Stomach (tissue), 4 donors: ENCODE measurements at regions not wholly inside any gene's neighbourhood (a gene's known extent, or its start where the extent isn't known, plus 50 kb on each side); places are given as distances from the start of the nearest gene placed in this dataset.

Experiments used
- POLR2A ChIP-seq, 4 donors: fragments of 450-650 bp; IDR thresholded peaks; one replicate each; pipeline ENCODE4 v1.6.1; 2016; ENCODE audit warnings: antibody characterized with exemption in 4 of 4, control low read depth in 2 of 4, mild to moderate bottlenecking in 1 of 4, moderate library complexity in 1 of 4
- TF ChIP-seq, protein P1 (sequence below), 7 experiments: fragments of 450-650 bp in 4 of 7; fragments of 200-600 bp in 3 of 7; sonication (generic) in 3 of 7; IDR thresholded peaks; one replicate each; pipeline ENCODE4 v1.5.1; 2016 to 2019; ENCODE audit warnings: antibody characterized with exemption in 7 of 7, control low read depth in 2 of 7, mild to moderate bottlenecking in 1 of 7

DNA sequence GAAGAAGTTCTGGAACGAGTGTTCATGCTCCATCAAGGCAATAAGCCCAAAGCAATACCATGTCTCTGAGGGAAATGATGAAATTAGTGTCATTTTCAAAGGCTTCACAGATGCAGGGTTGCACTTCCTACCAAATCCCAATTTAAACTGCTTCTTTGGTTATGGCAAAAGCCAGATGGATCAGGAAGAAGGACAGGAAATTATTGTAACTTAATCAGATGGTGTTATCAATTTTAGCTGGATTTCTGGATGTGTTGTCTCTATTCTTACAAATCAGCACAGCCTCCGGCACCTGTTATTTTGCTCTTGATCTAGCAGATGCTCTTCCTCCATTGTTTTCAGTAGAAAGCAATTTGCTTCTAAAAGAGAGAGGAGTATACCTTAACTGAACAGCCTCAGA lies 693.4 kb downstream of the SOCS6 start:
- TF ChIP-seq POLR2A (IDR thresholded peaks at IDR 0.05): no peak
- TF ChIP-seq, protein P1, sequence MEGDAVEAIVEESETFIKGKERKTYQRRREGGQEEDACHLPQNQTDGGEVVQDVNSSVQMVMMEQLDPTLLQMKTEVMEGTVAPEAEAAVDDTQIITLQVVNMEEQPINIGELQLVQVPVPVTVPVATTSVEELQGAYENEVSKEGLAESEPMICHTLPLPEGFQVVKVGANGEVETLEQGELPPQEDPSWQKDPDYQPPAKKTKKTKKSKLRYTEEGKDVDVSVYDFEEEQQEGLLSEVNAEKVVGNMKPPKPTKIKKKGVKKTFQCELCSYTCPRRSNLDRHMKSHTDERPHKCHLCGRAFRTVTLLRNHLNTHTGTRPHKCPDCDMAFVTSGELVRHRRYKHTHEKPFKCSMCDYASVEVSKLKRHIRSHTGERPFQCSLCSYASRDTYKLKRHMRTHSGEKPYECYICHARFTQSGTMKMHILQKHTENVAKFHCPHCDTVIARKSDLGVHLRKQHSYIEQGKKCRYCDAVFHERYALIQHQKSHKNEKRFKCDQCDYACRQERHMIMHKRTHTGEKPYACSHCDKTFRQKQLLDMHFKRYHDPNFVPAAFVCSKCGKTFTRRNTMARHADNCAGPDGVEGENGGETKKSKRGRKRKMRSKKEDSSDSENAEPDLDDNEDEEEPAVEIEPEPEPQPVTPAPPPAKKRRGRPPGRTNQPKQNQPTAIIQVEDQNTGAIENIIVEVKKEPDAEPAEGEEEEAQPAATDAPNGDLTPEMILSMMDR (IDR thresholded peaks at IDR 0.05): no peak
